CD4-positive, CD25-positive, alpha-beta regulatory T cell (primary cell): ENCODE measurements at regions not wholly inside any gene's neighbourhood (a gene's known extent, or its start where the extent isn't known, plus 50 kb on each side); places are given as distances from the start of the nearest gene placed in this dataset.

ENCODE experiments used
- ATAC-seq, 2 donors: fragments of 150-1000 bp; cut with Tn5 transposase; one replicate each; pipeline ENCODE4 v1.10.0; 2021; ENCODE audit warnings: low read depth in 2 of 2, moderate number of reproducible peaks in 2 of 2, moderate library complexity in 1 of 2
- DNase-seq, 3 donors: peaks; one replicate each; pipeline versions ENCODE4 v3.0.0 to v3.0.0-alpha.2; 2012 to 2022; ENCODE audit warnings: mixed read lengths in 1 of 3
- H3K27ac ChIP-seq: one replicate; pipeline ENCODE4 v1.7.0; 2013; ENCODE audit warnings: mild to moderate bottlenecking, low read length; ENCODE audit not compliant: insufficient read depth, poor library complexity, severe bottlenecking
- H3K27me3 ChIP-seq: one replicate; pipeline ENCODE4 v1.7.0; 2013; ENCODE audit warnings: low read length; ENCODE audit not compliant: control insufficient read depth, insufficient read depth
- H3K36me3 ChIP-seq: one replicate; pipeline ENCODE4 v1.7.0; 2013; ENCODE audit warnings: mild to moderate bottlenecking, low read length, moderate library complexity; ENCODE audit not compliant: control insufficient read depth, insufficient read depth
- H3K4me1 ChIP-seq: 2 replicates; pipeline ENCODE4 v1.7.0; 2013; ENCODE audit warnings: mild to moderate bottlenecking, low read length; ENCODE audit not compliant: insufficient read depth, control insufficient read depth, poor library complexity, severe bottlenecking
- H3K4me3 ChIP-seq: one replicate; pipeline ENCODE4 v1.7.0; 2013; ENCODE audit warnings: low read depth, mild to moderate bottlenecking, low read length, moderate library complexity
- H3K9me3 ChIP-seq, 2 experiments: 1 replicate in 1 of 2; 2 replicates in 1 of 2; pipeline ENCODE4 v1.7.0; 2013; ENCODE audit warnings: low read length in 2 of 2, mild to moderate bottlenecking in 1 of 2, moderate library complexity in 1 of 2; ENCODE audit not compliant: control insufficient read depth in 2 of 2
- H3K27ac Mint-ChIP-seq, 3 donors: one replicate each; pipeline ENCODE4 v1.8.0; 2020 to 2022; ENCODE audit warnings: mild to moderate bottlenecking in 3 of 3, mixed read lengths in 3 of 3, moderate library complexity in 2 of 3
- H3K27me3 Mint-ChIP-seq: one replicate; pipeline ENCODE4 v1.8.0; 2022; ENCODE audit warnings: mild to moderate bottlenecking, mixed read lengths
- H3K36me3 Mint-ChIP-seq: one replicate; pipeline ENCODE4 v1.8.0; 2020; ENCODE audit warnings: mixed read lengths
- H3K4me1 Mint-ChIP-seq, 4 donors: one replicate each; pipeline ENCODE4 v1.8.0; 2020 to 2022; ENCODE audit warnings: mixed read lengths in 4 of 4, mild to moderate bottlenecking in 1 of 4
- H3K4me3 Mint-ChIP-seq, 4 donors: one replicate each; pipeline ENCODE4 v1.8.0; 2020 to 2022; ENCODE audit warnings: mild to moderate bottlenecking in 4 of 4, mixed read lengths in 4 of 4, moderate library complexity in 3 of 4
- H3K9me3 Mint-ChIP-seq, 7 donors: one replicate each; pipeline ENCODE4 v1.8.0; 2020 to 2022; ENCODE audit warnings: mixed read lengths in 7 of 7, mild to moderate bottlenecking in 3 of 7, moderate library complexity in 2 of 7

DNA sequence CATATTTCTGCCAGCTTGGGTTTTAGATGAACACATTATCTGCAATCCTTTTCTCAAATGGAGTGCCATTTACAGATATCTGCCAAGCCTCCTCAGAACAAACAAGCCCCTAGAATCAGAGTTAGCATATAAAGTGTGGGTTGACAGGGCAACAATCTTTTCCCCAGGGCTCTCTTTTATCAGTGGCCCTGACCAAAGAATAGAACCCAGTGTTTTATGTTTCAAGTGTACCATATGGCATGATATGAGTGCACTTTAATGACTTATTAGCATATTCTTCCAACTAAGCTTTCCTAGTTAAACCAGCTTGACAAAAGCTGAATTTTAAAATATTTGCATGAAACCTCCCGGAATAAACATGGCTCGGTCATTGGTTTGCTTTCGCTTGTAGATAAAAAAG is 57.3 kb downstream of the EVX1 start:
- no peak overlapping the region for H3K27ac Mint-ChIP-seq
- no peaks in the 10 kb centered on the region for H3K4me1 Mint-ChIP-seq
- peaks cover 5% of the 10 kb centered on the region for H3K27me3 Mint-ChIP-seq
- Histone ChIP-seq H3K4me1 (no peaks in the 10 kb centered on the region), H3K4me3 (no peak overlapping the region), H3K27ac (no peak overlapping the region), H3K36me3 (no peaks in the 10 kb centered on the region), H3K9me3 (no peaks in the 10 kb centered on the region), H3K27me3 (peaks cover 3% of the 10 kb centered on the region)
- peaks cover 0 to 3% (median 0%) of the 10 kb centered on the region in 7 donors for H3K9me3 Mint-ChIP-seq
- ATAC-seq (no peak), DNase-seq (no peak)
- H3K36me3 Mint-ChIP-seq, result no peaks in the 10 kb centered on the region
- no peak overlapping the region for H3K4me3 Mint-ChIP-seq

DNA sequence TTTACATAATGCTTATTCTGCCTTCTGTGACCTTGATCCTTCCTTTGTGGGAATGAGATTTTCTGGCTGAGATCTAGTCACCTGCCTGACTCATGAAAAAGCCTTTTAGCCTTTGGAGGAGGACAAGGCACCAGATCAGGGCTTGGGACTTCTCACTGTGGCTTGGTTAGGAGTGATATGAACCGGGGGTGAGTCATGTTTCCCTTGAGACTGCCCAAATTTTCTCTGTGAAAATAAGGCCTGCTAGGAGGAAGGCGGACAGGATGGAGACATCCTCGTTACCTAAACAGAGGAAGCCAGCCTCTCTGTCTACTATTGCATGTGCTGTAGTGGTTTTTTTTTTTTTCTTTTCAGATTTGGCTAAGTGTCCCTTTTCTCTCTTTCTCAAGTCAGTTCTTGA is 57.8 kb downstream of the EVX1 start:
- H3K4me3 Mint-ChIP-seq, result no peak overlapping the region
- no peaks in the 10 kb centered on the region for H3K9me3 ChIP-seq
- no peaks in the 10 kb centered on the region for H3K36me3 ChIP-seq
- no peaks in the 10 kb centered on the region for H3K4me1 ChIP-seq
- peaks cover 3% of the 10 kb centered on the region for H3K27me3 ChIP-seq
- no peak overlapping the region for H3K27ac Mint-ChIP-seq
- peaks cover 5% of the 10 kb centered on the region for H3K27me3 Mint-ChIP-seq
- peaks cover 0 to 2% (median 0%) of the 10 kb centered on the region in 7 donors for H3K9me3 Mint-ChIP-seq
- no peak overlapping the region for H3K27ac ChIP-seq
- DNase-seq (no peak), ATAC-seq (no peak)
- H3K4me1 Mint-ChIP-seq, result no peaks in the 10 kb centered on the region
- no peak overlapping the region for H3K4me3 ChIP-seq
- H3K36me3 Mint-ChIP-seq, result no peaks in the 10 kb centered on the region

DNA sequence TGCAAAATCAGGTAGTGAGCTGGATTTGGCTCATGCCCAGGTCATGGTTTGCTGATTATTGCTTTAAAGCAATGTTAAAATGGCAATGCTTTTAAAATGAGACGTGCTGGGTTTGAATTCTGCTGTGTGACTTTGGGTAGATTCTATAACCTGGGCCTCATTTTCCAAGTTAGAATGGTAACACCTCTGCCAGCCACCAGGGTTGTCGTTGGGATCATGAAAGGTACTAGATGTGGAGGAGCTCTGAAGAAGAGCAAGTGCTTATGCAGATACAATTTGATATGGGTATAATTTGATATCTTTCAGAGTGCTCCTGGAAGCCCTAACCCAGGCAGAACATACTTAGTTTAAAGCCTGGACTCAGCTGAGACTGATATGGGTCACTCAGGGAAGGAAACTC is 60.0 kb downstream of the EVX1 start:
- Histone ChIP-seq H3K27me3 (peaks cover 5% of the 10 kb centered on the region), H3K27ac (no peak overlapping the region), H3K9me3 (no peaks in the 10 kb centered on the region), H3K4me3 (no peak overlapping the region), H3K36me3 (no peaks in the 10 kb centered on the region), H3K4me1 (no peaks in the 10 kb centered on the region)
- Mint-ChIP-seq H3K9me3 (no peaks in the 10 kb centered on the region), H3K36me3 (no peaks in the 10 kb centered on the region), H3K4me3 (no peak overlapping the region), H3K4me1 (no peaks in the 10 kb centered on the region), H3K27me3 (no peaks in the 10 kb centered on the region), H3K27ac (no peak overlapping the region)
- ATAC-seq, result no peak
- DNase-seq, result no peak

DNA sequence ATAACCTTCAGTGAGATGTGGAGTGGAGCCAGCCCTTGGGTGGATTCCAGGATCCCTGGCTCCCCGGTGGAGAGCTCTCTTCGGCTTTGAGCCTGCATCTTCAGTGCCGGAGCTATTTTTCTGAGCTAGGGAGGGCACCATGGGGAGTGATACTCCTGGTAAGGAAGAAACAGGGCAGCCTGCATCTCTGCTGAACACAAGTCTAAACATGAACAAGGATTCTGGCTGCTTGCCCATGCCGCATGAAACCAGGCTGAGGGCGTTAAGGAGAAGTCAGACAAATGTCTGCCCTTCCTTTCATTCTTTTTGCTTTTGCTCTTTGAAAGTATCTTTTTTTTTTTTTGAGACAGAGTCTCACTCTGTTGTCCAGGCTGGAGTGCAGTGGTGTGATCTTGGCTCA is 60.4 kb downstream of the EVX1 start:
- Histone ChIP-seq H3K4me1 (no peaks in the 10 kb centered on the region), H3K36me3 (no peaks in the 10 kb centered on the region), H3K4me3 (no peak overlapping the region), H3K27ac (no peak overlapping the region), H3K27me3 (peaks cover 5% of the 10 kb centered on the region), H3K9me3 (no peaks in the 10 kb centered on the region)
- no peaks in the 10 kb centered on the region for H3K9me3 Mint-ChIP-seq
- no peaks in the 10 kb centered on the region for H3K36me3 Mint-ChIP-seq
- no peak overlapping the region for H3K27ac Mint-ChIP-seq
- ATAC-seq (no peak), DNase-seq (no peak)
- no peak overlapping the region for H3K4me3 Mint-ChIP-seq
- H3K4me1 Mint-ChIP-seq, result no peaks in the 10 kb centered on the region
- no peaks in the 10 kb centered on the region for H3K27me3 Mint-ChIP-seq

DNA sequence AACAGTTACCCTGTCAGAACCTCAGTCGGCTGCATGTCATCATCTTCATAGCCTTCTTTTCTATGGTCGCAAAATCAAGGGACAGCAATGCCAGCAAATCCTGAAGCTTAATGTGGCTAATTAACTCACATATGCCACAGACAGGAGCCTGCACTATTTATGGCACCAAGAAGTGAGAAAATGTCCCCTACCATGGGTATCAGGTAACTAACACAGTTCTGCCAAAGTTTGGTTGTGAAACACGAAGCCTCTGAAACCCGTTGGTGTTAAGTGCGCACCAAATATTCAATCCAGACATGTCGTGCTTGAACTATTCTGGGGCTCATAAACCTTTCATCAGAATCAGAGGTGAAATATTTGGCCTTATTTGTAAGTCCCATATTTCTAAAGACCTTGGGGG is 63.3 kb downstream of the EVX1 start:
- Histone ChIP-seq H3K27ac (no peak overlapping the region), H3K27me3 (peaks cover 5% of the 10 kb centered on the region), H3K4me1 (no peaks in the 10 kb centered on the region), H3K9me3 (no peaks in the 10 kb centered on the region), H3K36me3 (no peaks in the 10 kb centered on the region), H3K4me3 (no peak overlapping the region)
- H3K9me3 Mint-ChIP-seq, result no peaks in the 10 kb centered on the region
- no peaks in the 10 kb centered on the region for H3K27me3 Mint-ChIP-seq
- H3K27ac Mint-ChIP-seq, result no peak overlapping the region
- no peak for ATAC-seq
- no peak overlapping the region for H3K4me3 Mint-ChIP-seq
- no peaks in the 10 kb centered on the region for H3K4me1 Mint-ChIP-seq
- no peaks in the 10 kb centered on the region for H3K36me3 Mint-ChIP-seq
- no peak for DNase-seq

DNA sequence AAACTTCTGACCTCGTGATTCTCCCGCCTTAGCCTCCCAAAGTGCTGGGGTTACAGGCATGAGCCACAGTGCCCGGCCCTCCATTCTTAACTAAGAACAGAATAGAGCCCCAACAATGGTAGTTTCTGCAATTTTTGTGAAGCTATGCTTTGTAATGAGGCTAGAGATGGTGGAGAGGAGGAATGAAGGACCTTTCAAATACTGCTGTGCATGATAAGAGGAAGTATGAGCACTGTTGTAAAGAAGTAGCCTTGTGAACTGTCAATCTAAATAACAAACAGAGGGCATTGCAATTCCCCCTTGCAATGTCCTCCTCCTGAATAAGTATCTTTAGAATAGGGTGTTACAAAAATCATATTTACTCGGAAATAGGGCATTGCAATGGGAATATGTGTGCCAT is 70.2 kb downstream of the EVX1 start:
- H3K9me3 Mint-ChIP-seq, result peaks cover 0 to 2% (median 0%) of the 10 kb centered on the region in 7 donors
- peaks cover 25% of the 10 kb centered on the region for H3K27me3 Mint-ChIP-seq
- no peaks in the 10 kb centered on the region for H3K4me1 ChIP-seq
- no peaks in the 10 kb centered on the region for H3K36me3 ChIP-seq
- no peak overlapping the region for H3K4me3 ChIP-seq
- no peak overlapping the region for H3K4me3 Mint-ChIP-seq
- H3K27me3 ChIP-seq, result peaks cover 3% of the 10 kb centered on the region
- H3K36me3 Mint-ChIP-seq, result no peaks in the 10 kb centered on the region
- H3K9me3 ChIP-seq, result no peaks in the 10 kb centered on the region
- H3K4me1 Mint-ChIP-seq, result no peaks in the 10 kb centered on the region
- ATAC-seq (no peak), DNase-seq (no peak)
- H3K27ac ChIP-seq, result no peak overlapping the region
- H3K27ac Mint-ChIP-seq, result no peak overlapping the region

DNA sequence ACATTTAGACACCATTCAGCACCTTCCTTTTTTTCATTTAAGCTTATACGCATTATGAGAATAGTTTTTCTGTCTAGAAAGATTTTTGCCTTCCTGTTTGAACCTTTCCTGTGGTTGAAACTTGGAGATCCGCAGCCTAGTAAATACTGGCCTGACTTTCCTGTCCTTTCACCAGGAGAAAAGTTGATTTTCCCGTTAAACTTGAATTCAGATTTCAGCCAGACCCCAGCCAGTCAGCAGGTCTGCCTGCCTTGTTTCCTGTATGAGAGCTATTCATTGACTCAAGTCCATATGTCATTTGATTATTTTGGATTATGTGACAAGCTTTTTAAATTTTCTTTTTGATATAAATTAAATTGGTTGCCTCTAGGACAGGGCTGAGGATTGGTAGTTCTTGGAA is 71.5 kb downstream of the EVX1 start:
- Histone ChIP-seq H3K36me3 (no peaks in the 10 kb centered on the region), H3K9me3 (peaks cover 0 to under 1% of the 10 kb centered on the region in 2 experiments), H3K4me1 (no peaks in the 10 kb centered on the region), H3K27me3 (peaks cover 3% of the 10 kb centered on the region), H3K27ac (no peak overlapping the region), H3K4me3 (no peak overlapping the region)
- no peaks in the 10 kb centered on the region for H3K36me3 Mint-ChIP-seq
- no peaks in the 10 kb centered on the region for H3K4me1 Mint-ChIP-seq
- peaks cover 31% of the 10 kb centered on the region for H3K27me3 Mint-ChIP-seq
- no peak overlapping the region for H3K4me3 Mint-ChIP-seq
- no peak for ATAC-seq
- peaks cover 0 to 8% (median 2%) of the 10 kb centered on the region in 7 donors for H3K9me3 Mint-ChIP-seq
- DNase-seq, result no peak
- no peak overlapping the region for H3K27ac Mint-ChIP-seq

DNA sequence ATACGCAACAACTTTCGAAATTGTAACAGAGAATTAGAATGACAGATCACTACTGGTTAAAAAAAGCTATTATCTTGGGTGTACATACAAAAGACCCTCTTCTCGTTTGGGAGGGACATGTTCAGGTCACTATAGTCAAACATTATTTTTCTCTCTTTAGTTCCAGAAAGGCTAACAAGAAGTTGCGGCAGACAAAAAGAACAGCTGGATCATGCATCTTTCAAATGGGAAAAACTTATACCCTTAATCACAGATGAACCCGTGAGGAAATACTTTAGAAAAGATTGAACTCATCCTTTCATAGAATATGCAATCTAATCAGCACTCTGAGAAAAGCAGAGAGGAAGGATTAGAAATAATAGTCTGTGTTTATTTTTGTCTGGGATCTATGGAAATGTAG is 72.5 kb downstream of the EVX1 start:
- H3K36me3 Mint-ChIP-seq, result no peaks in the 10 kb centered on the region
- DNase-seq (no peak), ATAC-seq (no peak)
- H3K4me3 ChIP-seq, result no peak overlapping the region
- H3K27me3 Mint-ChIP-seq, result peaks cover 35% of the 10 kb centered on the region
- H3K9me3 ChIP-seq, result peaks cover 0 to 3% of the 10 kb centered on the region in 2 experiments
- H3K27me3 ChIP-seq, result peaks cover 4% of the 10 kb centered on the region
- no peaks in the 10 kb centered on the region for H3K36me3 ChIP-seq
- no peaks in the 10 kb centered on the region for H3K4me1 ChIP-seq
- peaks cover 0 to 18% (median 2%) of the 10 kb centered on the region in 7 donors for H3K9me3 Mint-ChIP-seq
- H3K27ac Mint-ChIP-seq, result no peak overlapping the region
- H3K4me3 Mint-ChIP-seq, result no peak overlapping the region
- H3K4me1 Mint-ChIP-seq, result no peaks in the 10 kb centered on the region
- no peak overlapping the region for H3K27ac ChIP-seq
